ENCODE measurements at regions not wholly inside any gene's neighbourhood (a gene's known extent, or its start where the extent isn't known, plus 50 kb on each side); places are given as distances from the start of the nearest gene placed in this dataset.

GRCh38 chr21:35414056-35414455 is 365.0 kb upstream of the RUNX1 start:
- no peaks in the 10 kb centered on the region for H3K4me1 Mint-ChIP-seq
- H3K27me3 Mint-ChIP-seq: peaks cover 12 to 55% of the 10 kb centered on the region in 2 donors
- Histone ChIP-seq H3K4me1 (ENCODE audit: insufficient read depth, low read length) (no peaks in the 10 kb centered on the region), H3K27me3 (ENCODE audit: insufficient read depth, low read length, poor library complexity, severe bottlenecking) (no peaks in the 10 kb centered on the region), H3K27ac (ENCODE audit: low read depth, low read length) (no peak overlapping the region), H3K4me3 (ENCODE audit: low read length) (no peak overlapping the region), H3K36me3 (ENCODE audit: insufficient read depth, low read length) (no peaks in the 10 kb centered on the region), H3K9me3 (ENCODE audit: low read length) (no peaks in the 10 kb centered on the region)
- ChIA-PET CTCF (no interaction called here), POLR2A (no interaction called here)
- no peak for DNase-seq
- no peak overlapping the region for H3K4me3 Mint-ChIP-seq
- no peaks in the 10 kb centered on the region for H3K9me3 Mint-ChIP-seq
- no peaks in the 10 kb centered on the region for H3K36me3 Mint-ChIP-seq
- no peak overlapping the region for H3K27ac Mint-ChIP-seq

- Mint-ChIP-seq H3K36me3 (no peaks in the 10 kb centered on the region), H3K4me3 (no peak overlapping the region), H3K27ac (no peak overlapping the region), H3K4me1 (peaks cover 0 to 3% (median 0%) of the 10 kb centered on the region in 3 donors), H3K27me3 (peaks cover 12 to 52% of the 10 kb centered on the region in 2 donors), H3K9me3 (no peaks in the 10 kb centered on the region)
- ChIA-PET CTCF (interaction anchor here (1.3 to 1.7 kb wide), 2 partner anchors 12 to 612 kb away, joined by 3 to 4 read pairs; no protein-coding TSS in a partner anchor), POLR2A (interaction anchor here (0.6 kb wide), 1 partner anchor 22 kb away, joined by 3 read pairs; no protein-coding TSS in a partner anchor)
- Histone ChIP-seq H3K9me3 (ENCODE audit: low read length) (no peaks in the 10 kb centered on the region), H3K4me3 (ENCODE audit: low read length) (no peak overlapping the region), H3K27ac (ENCODE audit: low read depth, low read length) (no peak overlapping the region), H3K36me3 (ENCODE audit: insufficient read depth, low read length) (no peaks in the 10 kb centered on the region), H3K27me3 (ENCODE audit: insufficient read depth, low read length, poor library complexity, severe bottlenecking) (no peaks in the 10 kb centered on the region), H3K4me1 (ENCODE audit: insufficient read depth, low read length) (no peaks in the 10 kb centered on the region)
- no peak for DNase-seq
Observed at GRCh38 chr21:35412231-35412630, 363.1 kb upstream of the RUNX1 start.

GRCh38 chr21:35411434-35411833 is 362.3 kb upstream of the RUNX1 start:
- no peaks in the 10 kb centered on the region for H3K36me3 Mint-ChIP-seq
- ChIA-PET POLR2A (no interaction called here), CTCF (interaction anchor here (1.7 kb wide), 1 partner anchor 611 kb away, joined by 4 read pairs; no protein-coding TSS in a partner anchor)
- no peak for DNase-seq
- H3K9me3 ChIP-seq (ENCODE audit: low read length): no peaks in the 10 kb centered on the region
- H3K36me3 ChIP-seq (ENCODE audit: insufficient read depth, low read length): no peaks in the 10 kb centered on the region
- H3K4me3 ChIP-seq (ENCODE audit: low read length): no peak overlapping the region
- no peaks in the 10 kb centered on the region for H3K9me3 Mint-ChIP-seq
- H3K27ac Mint-ChIP-seq: no peak overlapping the region
- H3K27ac ChIP-seq (ENCODE audit: low read depth, low read length): no peak overlapping the region
- H3K27me3 ChIP-seq (ENCODE audit: insufficient read depth, low read length, poor library complexity, severe bottlenecking): no peaks in the 10 kb centered on the region
- H3K4me1 Mint-ChIP-seq: peaks cover 0 to 3% (median 0%) of the 10 kb centered on the region in 3 donors
- H3K27me3 Mint-ChIP-seq: peaks cover 14 to 53% of the 10 kb centered on the region in 2 donors
- H3K4me3 Mint-ChIP-seq: no peak overlapping the region
- H3K4me1 ChIP-seq (ENCODE audit: insufficient read depth, low read length): no peaks in the 10 kb centered on the region

- DNase-seq: no peak
- no peak overlapping the region for H3K4me3 ChIP-seq (ENCODE audit: low read length)
- H3K36me3 ChIP-seq (ENCODE audit: insufficient read depth, low read length): no peaks in the 10 kb centered on the region
- no peaks in the 10 kb centered on the region for H3K4me1 ChIP-seq (ENCODE audit: insufficient read depth, low read length)
- no peak overlapping the region for H3K27ac Mint-ChIP-seq
- peaks cover 0 to 3% (median 0%) of the 10 kb centered on the region in 3 donors for H3K4me1 Mint-ChIP-seq
- H3K36me3 Mint-ChIP-seq: no peaks in the 10 kb centered on the region
- CTCF ChIA-PET: no interaction called here
- no peak overlapping the region for H3K4me3 Mint-ChIP-seq
- POLR2A ChIA-PET: no interaction called here
- H3K9me3 Mint-ChIP-seq: no peaks in the 10 kb centered on the region
- H3K27ac ChIP-seq (ENCODE audit: low read depth, low read length): no peak overlapping the region
- no peaks in the 10 kb centered on the region for H3K27me3 ChIP-seq (ENCODE audit: insufficient read depth, low read length, poor library complexity, severe bottlenecking)
- no peaks in the 10 kb centered on the region for H3K9me3 ChIP-seq (ENCODE audit: low read length)
- peaks cover 14 to 59% of the 10 kb centered on the region in 2 donors for H3K27me3 Mint-ChIP-seq
Observed at GRCh38 chr21:35410656-35411055, 361.6 kb upstream of the RUNX1 start.

GRCh38 chr21:35410123-35410522 is 361.0 kb upstream of the RUNX1 start:
- no peak overlapping the region for H3K27ac ChIP-seq (ENCODE audit: low read depth, low read length)
- H3K4me1 Mint-ChIP-seq: peaks cover 0 to 3% (median 0%) of the 10 kb centered on the region in 3 donors
- H3K27me3 Mint-ChIP-seq: peaks cover 14 to 63% of the 10 kb centered on the region in 2 donors
- H3K4me3 ChIP-seq (ENCODE audit: low read length): no peak overlapping the region
- H3K36me3 Mint-ChIP-seq: no peaks in the 10 kb centered on the region
- H3K27me3 ChIP-seq (ENCODE audit: insufficient read depth, low read length, poor library complexity, severe bottlenecking): no peaks in the 10 kb centered on the region
- CTCF ChIA-PET: no interaction called here
- H3K4me1 ChIP-seq (ENCODE audit: insufficient read depth, low read length): no peaks in the 10 kb centered on the region
- no peak overlapping the region for H3K27ac Mint-ChIP-seq
- H3K36me3 ChIP-seq (ENCODE audit: insufficient read depth, low read length): no peaks in the 10 kb centered on the region
- POLR2A ChIA-PET: no interaction called here
- no peaks in the 10 kb centered on the region for H3K9me3 ChIP-seq (ENCODE audit: low read length)
- DNase-seq: no peak
- H3K4me3 Mint-ChIP-seq: no peak overlapping the region
- no peaks in the 10 kb centered on the region for H3K9me3 Mint-ChIP-seq

- Histone ChIP-seq H3K27ac (ENCODE audit: low read depth, low read length) (no peak overlapping the region), H3K27me3 (ENCODE audit: insufficient read depth, low read length, poor library complexity, severe bottlenecking) (no peaks in the 10 kb centered on the region), H3K36me3 (ENCODE audit: insufficient read depth, low read length) (no peaks in the 10 kb centered on the region), H3K4me3 (ENCODE audit: low read length) (no peak overlapping the region), H3K4me1 (ENCODE audit: insufficient read depth, low read length) (no peaks in the 10 kb centered on the region), H3K9me3 (ENCODE audit: low read length) (no peaks in the 10 kb centered on the region)
- H3K9me3 Mint-ChIP-seq: no peaks in the 10 kb centered on the region
- H3K27ac Mint-ChIP-seq: peak overlapping the region in 1 of 8 donors; percentile 28
- H3K36me3 Mint-ChIP-seq: no peaks in the 10 kb centered on the region
- no peak for DNase-seq
- peak overlapping the region in 1 of 7 donors; percentile 24 for H3K4me3 Mint-ChIP-seq
- ChIA-PET CTCF (no interaction called here), POLR2A (no interaction called here)
- peaks cover 0 to 3% (median 0%) of the 10 kb centered on the region in 3 donors for H3K4me1 Mint-ChIP-seq
- peaks cover 12 to 54% of the 10 kb centered on the region in 2 donors for H3K27me3 Mint-ChIP-seq
Observed at GRCh38 chr21:35408401-35408800, 359.3 kb upstream of the RUNX1 start.

GRCh38 chr21:35406635-35407034 is 357.5 kb upstream of the RUNX1 start:
- ChIA-PET POLR2A (no interaction called here), CTCF (no interaction called here)
- Histone ChIP-seq H3K27ac (ENCODE audit: low read depth, low read length) (no peak overlapping the region), H3K9me3 (ENCODE audit: low read length) (no peaks in the 10 kb centered on the region), H3K4me1 (ENCODE audit: insufficient read depth, low read length) (no peaks in the 10 kb centered on the region), H3K27me3 (ENCODE audit: insufficient read depth, low read length, poor library complexity, severe bottlenecking) (no peaks in the 10 kb centered on the region), H3K4me3 (ENCODE audit: low read length) (no peak overlapping the region), H3K36me3 (ENCODE audit: insufficient read depth, low read length) (no peaks in the 10 kb centered on the region)
- Mint-ChIP-seq H3K4me1 (peaks cover 0 to 3% (median 0%) of the 10 kb centered on the region in 3 donors), H3K9me3 (no peaks in the 10 kb centered on the region), H3K27me3 (peaks cover 12 to 42% of the 10 kb centered on the region in 2 donors), H3K27ac (no peak overlapping the region), H3K36me3 (no peaks in the 10 kb centered on the region), H3K4me3 (no peak overlapping the region)
- no peak for DNase-seq

- ChIA-PET POLR2A (no interaction called here), CTCF (interaction anchor here (1.2 kb wide), 1 partner anchor 516 kb away, joined by 3 read pairs; no protein-coding TSS in a partner anchor)
- Histone ChIP-seq H3K4me1 (ENCODE audit: insufficient read depth, low read length) (no peaks in the 10 kb centered on the region), H3K27me3 (ENCODE audit: insufficient read depth, low read length, poor library complexity, severe bottlenecking) (no peaks in the 10 kb centered on the region), H3K4me3 (ENCODE audit: low read length) (no peak overlapping the region), H3K36me3 (ENCODE audit: insufficient read depth, low read length) (no peaks in the 10 kb centered on the region), H3K9me3 (ENCODE audit: low read length) (no peaks in the 10 kb centered on the region), H3K27ac (ENCODE audit: low read depth, low read length) (no peak overlapping the region)
- no peaks in the 10 kb centered on the region for H3K9me3 Mint-ChIP-seq
- H3K4me1 Mint-ChIP-seq: peaks cover 0 to 3% (median 0%) of the 10 kb centered on the region in 3 donors
- H3K4me3 Mint-ChIP-seq: no peak overlapping the region
- no peak for DNase-seq
- no peaks in the 10 kb centered on the region for H3K36me3 Mint-ChIP-seq
- H3K27ac Mint-ChIP-seq: no peak overlapping the region
- H3K27me3 Mint-ChIP-seq: peaks cover 7 to 35% of the 10 kb centered on the region in 2 donors
Observed at GRCh38 chr21:35405981-35406380, 356.9 kb upstream of the RUNX1 start.

Data from CD8-positive, alpha-beta memory T cell (primary cell).